Neural progenitor cell (in vitro differentiated cells): ENCODE measurements at regions not wholly inside any gene's neighbourhood (a gene's known extent, or its start where the extent isn't known, plus 50 kb on each side); places are given as distances from the start of the nearest gene placed in this dataset.

Source experiments
- DNase-seq: peaks from one replicate; pipeline ENCODE4 v3.0.0-alpha.2; 2016; ENCODE audit warnings: low spot score
- H2AFZ ChIP-seq: fragments of 200-600 bp; sonication (generic); replicated peaks from 2 replicates; pipeline ENCODE4 v1.6.1; 2016; ENCODE audit warnings: antibody characterized with exemption
- H3F3A ChIP-seq: fragments of 200-600 bp; sonication (generic); 2 replicates; pipeline ENCODE4 v1.6.1; 2016; ENCODE audit warnings: antibody characterized with exemption, low read depth
- H3K27ac ChIP-seq: fragments of 200-600 bp; sonication (generic); 2 replicates; pipeline ENCODE4 v1.5.1; 2016; ENCODE audit warnings: mild to moderate bottlenecking
- H3K27me3 ChIP-seq: fragments of 200-600 bp; sonication (generic); 2 replicates; pipeline ENCODE4 v1.6.1; 2016; ENCODE audit warnings: mild to moderate bottlenecking, moderate library complexity
- H3K36me3 ChIP-seq: fragments of 200-600 bp; sonication (generic); 2 replicates; pipeline ENCODE4 v1.5.1; 2016
- H3K4me1 ChIP-seq: fragments of 200-600 bp; sonication (generic); 2 replicates; pipeline ENCODE4 v1.6.1; 2016; ENCODE audit warnings: mixed run types
- H3K4me2 ChIP-seq: fragments of 200-600 bp; sonication (generic); 2 replicates; pipeline ENCODE4 v1.6.1; 2016
- H3K4me3 ChIP-seq: fragments of 200-600 bp; sonication (generic); 2 replicates; pipeline ENCODE4 v1.5.1; 2016
- H3K79me2 ChIP-seq: fragments of 200-600 bp; sonication (generic); 2 replicates; pipeline ENCODE4 v1.6.1; 2016; ENCODE audit warnings: low read depth
- H3K9ac ChIP-seq: fragments of 200-600 bp; sonication (generic); 2 replicates; pipeline ENCODE4 v1.6.1; 2016
- H3K9me3 ChIP-seq: fragments of 200-600 bp; sonication (generic); 2 replicates; pipeline ENCODE4 v1.5.1; 2016; ENCODE audit warnings: low read depth
- H4K20me1 ChIP-seq: fragments of 200-600 bp; sonication (generic); 2 replicates; pipeline ENCODE4 v1.6.1; 2016; ENCODE audit warnings: low read depth
- H3K27ac Mint-ChIP-seq: 3 replicates; pipeline ENCODE4 v1.8.0; 2021; ENCODE audit warnings: mixed read lengths
- H3K27me3 Mint-ChIP-seq: 2 replicates; pipeline ENCODE4 v1.8.0; 2022; ENCODE audit warnings: low read depth, mild to moderate bottlenecking, inconsistent platforms, moderate library complexity, mixed read lengths; ENCODE audit not compliant: insufficient read depth
- H3K36me3 Mint-ChIP-seq: 3 replicates; pipeline ENCODE4 v1.8.0; 2021; ENCODE audit warnings: mixed read lengths
- H3K4me1 Mint-ChIP-seq: 3 replicates; pipeline ENCODE4 v1.8.0; 2021; ENCODE audit warnings: mixed read lengths
- H3K4me3 Mint-ChIP-seq: 3 replicates; pipeline ENCODE4 v1.8.0; 2021; ENCODE audit warnings: mild to moderate bottlenecking, moderate library complexity, mixed read lengths
- H3K9me3 Mint-ChIP-seq: 3 replicates; pipeline ENCODE4 v1.8.0; 2020; ENCODE audit warnings: mixed read lengths
- CTCF ChIP-seq: fragments of 200-600 bp; sonication (generic); IDR thresholded peaks from 2 replicates; pipeline ENCODE4 v1.5.1; 2017; ENCODE audit warnings: antibody characterized with exemption, mild to moderate bottlenecking
- EZH2 ChIP-seq: fragments of 200-600 bp; sonication (generic); IDR thresholded peaks from 2 replicates; pipeline ENCODE4 v1.6.1; 2017; ENCODE audit warnings: antibody characterized with exemption, mild to moderate bottlenecking, moderate library complexity
- EZH2phosphoT487 ChIP-seq: fragments of 200-600 bp; sonication (generic); IDR thresholded peaks from 2 replicates; pipeline ENCODE4 v1.6.1; 2017; ENCODE audit warnings: antibody characterized with exemption

- Histone ChIP-seq H2AFZ (no peak overlapping the region), H3F3A (no peaks in the 10 kb centered on the region), H3K79me2 (no peaks in the 10 kb centered on the region), H3K4me3 (no peak overlapping the region), H3K27me3 (no peaks in the 10 kb centered on the region), H3K9ac (no peak overlapping the region), H3K4me2 (no peak overlapping the region), H3K9me3 (no peaks in the 10 kb centered on the region), H4K20me1 (no peaks in the 10 kb centered on the region), H3K4me1 (no peaks in the 10 kb centered on the region), H3K27ac (no peak overlapping the region), H3K36me3 (no peaks in the 10 kb centered on the region)
- Mint-ChIP-seq H3K4me1 (peaks cover 4% of the 10 kb centered on the region), H3K9me3 (no peaks in the 10 kb centered on the region), H3K36me3 (no peaks in the 10 kb centered on the region), H3K4me3 (no peak overlapping the region), H3K27me3 (no peaks in the 10 kb centered on the region), H3K27ac (no peak overlapping the region)
- DNase-seq = no peak
- TF ChIP-seq EZH2 = no peak
Measured at GRCh38 chr5:14971873-14972272, 100.3 kb upstream of the ANKH start.

GRCh38 chr5:14968796-14969195 lies 97.2 kb upstream of the ANKH start:
- H3K4me1 Mint-ChIP-seq = no peaks in the 10 kb centered on the region
- Histone ChIP-seq H3K9me3 (no peaks in the 10 kb centered on the region), H3K36me3 (no peaks in the 10 kb centered on the region), H3K9ac (no peak overlapping the region), H3K27me3 (no peaks in the 10 kb centered on the region), H3K4me2 (no peak overlapping the region), H3K4me3 (no peak overlapping the region), H3K79me2 (no peaks in the 10 kb centered on the region), H2AFZ (no peak overlapping the region), H3K4me1 (no peaks in the 10 kb centered on the region), H4K20me1 (no peaks in the 10 kb centered on the region), H3K27ac (no peak overlapping the region), H3F3A (no peaks in the 10 kb centered on the region)
- no peaks in the 10 kb centered on the region for H3K9me3 Mint-ChIP-seq
- no peaks in the 10 kb centered on the region for H3K36me3 Mint-ChIP-seq
- no peak overlapping the region for H3K4me3 Mint-ChIP-seq
- TF ChIP-seq EZH2 (no peak), CTCF (no peak), EZH2phosphoT487 (no peak)
- no peak for DNase-seq
- no peaks in the 10 kb centered on the region for H3K27me3 Mint-ChIP-seq
- no peak overlapping the region for H3K27ac Mint-ChIP-seq

- H3K27ac Mint-ChIP-seq = no peak overlapping the region
Measured at GRCh38 chr5:14967166-14967565, 95.6 kb upstream of the ANKH start.

GRCh38 chr5:14965815-14966214 lies 94.2 kb upstream of the ANKH start:
- H3K36me3 Mint-ChIP-seq = no peaks in the 10 kb centered on the region
- TF ChIP-seq EZH2 (no peak), CTCF (no peak), EZH2phosphoT487 (no peak)

More at GRCh38 chr5:14967166-14967565, 95.6 kb upstream of the ANKH start:
- Histone ChIP-seq H3K36me3 (no peaks in the 10 kb centered on the region), H4K20me1 (no peaks in the 10 kb centered on the region), H3K79me2 (no peaks in the 10 kb centered on the region), H3F3A (no peaks in the 10 kb centered on the region), H3K9me3 (no peaks in the 10 kb centered on the region), H3K27ac (no peak overlapping the region), H3K27me3 (no peaks in the 10 kb centered on the region), H3K4me1 (no peaks in the 10 kb centered on the region), H3K9ac (no peak overlapping the region), H3K4me2 (no peak overlapping the region), H2AFZ (no peak overlapping the region), H3K4me3 (no peak overlapping the region)
- no peaks in the 10 kb centered on the region for H3K36me3 Mint-ChIP-seq
- no peaks in the 10 kb centered on the region for H3K4me1 Mint-ChIP-seq
- no peaks in the 10 kb centered on the region for H3K9me3 Mint-ChIP-seq
- TF ChIP-seq EZH2phosphoT487 (no peak), CTCF (no peak), EZH2 (no peak)
- H3K27me3 Mint-ChIP-seq = no peaks in the 10 kb centered on the region
- H3K4me3 Mint-ChIP-seq = no peak overlapping the region
- DNase-seq = no peak

More at GRCh38 chr5:14965815-14966214, 94.2 kb upstream of the ANKH start:
- no peak overlapping the region for H3K27ac Mint-ChIP-seq
- H3K4me1 Mint-ChIP-seq = no peaks in the 10 kb centered on the region
- no peak overlapping the region for H2AFZ ChIP-seq
- DNase-seq = no peak
- no peaks in the 10 kb centered on the region for H3K79me2 ChIP-seq
- no peaks in the 10 kb centered on the region for H3K9me3 Mint-ChIP-seq
- H3K4me3 ChIP-seq = no peak overlapping the region
- no peaks in the 10 kb centered on the region for H3K27me3 Mint-ChIP-seq
- H3K4me2 ChIP-seq = no peak overlapping the region
- no peak overlapping the region for H3K27ac ChIP-seq
- no peaks in the 10 kb centered on the region for H4K20me1 ChIP-seq
- H3K4me1 ChIP-seq = no peaks in the 10 kb centered on the region
- H3K9ac ChIP-seq = no peak overlapping the region
- H3K9me3 ChIP-seq = no peaks in the 10 kb centered on the region
- no peaks in the 10 kb centered on the region for H3F3A ChIP-seq
- H3K36me3 ChIP-seq = no peaks in the 10 kb centered on the region
- H3K27me3 ChIP-seq = no peaks in the 10 kb centered on the region
- no peak overlapping the region for H3K4me3 Mint-ChIP-seq
